ENCODE measurements at regions not wholly inside any gene's neighbourhood (a gene's known extent, or its start where the extent isn't known, plus 50 kb on each side); places are given as distances from the start of the nearest gene placed in this dataset.

DNA sequence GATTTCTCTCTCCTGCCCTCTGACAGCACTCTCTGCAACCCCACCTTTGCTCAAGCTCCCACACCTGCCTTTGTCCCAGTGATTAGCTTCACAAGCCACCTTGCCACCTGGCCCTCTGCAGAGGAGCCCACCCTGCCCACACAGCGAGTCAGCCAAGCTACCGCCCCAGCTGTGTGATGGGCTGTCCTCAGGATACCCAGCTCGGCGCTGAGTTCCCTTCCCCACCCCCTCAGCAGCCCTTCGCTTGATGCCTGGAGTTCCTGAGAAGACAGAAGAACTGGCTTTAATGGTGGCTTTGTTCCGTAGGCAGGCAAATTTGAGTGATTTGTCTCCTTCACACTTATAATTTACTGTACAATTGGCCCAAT lies 266.4 kb downstream of the CBLN1 start:
- Histone ChIP-seq H3K36me3 (no peaks in the 10 kb centered on the region), H3K27me3 (peaks cover 0 to 11% (median 0%) of the 10 kb centered on the region in 3 donors), H3K9me3 (no peaks in the 10 kb centered on the region), H3K27ac (no peak overlapping the region), H3K4me3 (no peak overlapping the region), H3K4me1 (no peaks in the 10 kb centered on the region)
- DNase-seq (no peak), ATAC-seq (no peak)
- in situ Hi-C loops (cut with MboI; ENCODE audit: low sequenced_read_pairs in 4 of 4), result no loop called here
- intact Hi-C loops (cut with DNase I; ENCODE audit: low total_unique reads), result no loop called here
- TF ChIP-seq POLR2A (IDR thresholded peaks at IDR 0.05), result no peak
- TF ChIP-seq, protein P1, sequence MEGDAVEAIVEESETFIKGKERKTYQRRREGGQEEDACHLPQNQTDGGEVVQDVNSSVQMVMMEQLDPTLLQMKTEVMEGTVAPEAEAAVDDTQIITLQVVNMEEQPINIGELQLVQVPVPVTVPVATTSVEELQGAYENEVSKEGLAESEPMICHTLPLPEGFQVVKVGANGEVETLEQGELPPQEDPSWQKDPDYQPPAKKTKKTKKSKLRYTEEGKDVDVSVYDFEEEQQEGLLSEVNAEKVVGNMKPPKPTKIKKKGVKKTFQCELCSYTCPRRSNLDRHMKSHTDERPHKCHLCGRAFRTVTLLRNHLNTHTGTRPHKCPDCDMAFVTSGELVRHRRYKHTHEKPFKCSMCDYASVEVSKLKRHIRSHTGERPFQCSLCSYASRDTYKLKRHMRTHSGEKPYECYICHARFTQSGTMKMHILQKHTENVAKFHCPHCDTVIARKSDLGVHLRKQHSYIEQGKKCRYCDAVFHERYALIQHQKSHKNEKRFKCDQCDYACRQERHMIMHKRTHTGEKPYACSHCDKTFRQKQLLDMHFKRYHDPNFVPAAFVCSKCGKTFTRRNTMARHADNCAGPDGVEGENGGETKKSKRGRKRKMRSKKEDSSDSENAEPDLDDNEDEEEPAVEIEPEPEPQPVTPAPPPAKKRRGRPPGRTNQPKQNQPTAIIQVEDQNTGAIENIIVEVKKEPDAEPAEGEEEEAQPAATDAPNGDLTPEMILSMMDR (IDR thresholded peaks at IDR 0.05 in 4 of 5, conservative IDR thresholded peaks at IDR 0.05 in 1 of 5), result no peak

DNA sequence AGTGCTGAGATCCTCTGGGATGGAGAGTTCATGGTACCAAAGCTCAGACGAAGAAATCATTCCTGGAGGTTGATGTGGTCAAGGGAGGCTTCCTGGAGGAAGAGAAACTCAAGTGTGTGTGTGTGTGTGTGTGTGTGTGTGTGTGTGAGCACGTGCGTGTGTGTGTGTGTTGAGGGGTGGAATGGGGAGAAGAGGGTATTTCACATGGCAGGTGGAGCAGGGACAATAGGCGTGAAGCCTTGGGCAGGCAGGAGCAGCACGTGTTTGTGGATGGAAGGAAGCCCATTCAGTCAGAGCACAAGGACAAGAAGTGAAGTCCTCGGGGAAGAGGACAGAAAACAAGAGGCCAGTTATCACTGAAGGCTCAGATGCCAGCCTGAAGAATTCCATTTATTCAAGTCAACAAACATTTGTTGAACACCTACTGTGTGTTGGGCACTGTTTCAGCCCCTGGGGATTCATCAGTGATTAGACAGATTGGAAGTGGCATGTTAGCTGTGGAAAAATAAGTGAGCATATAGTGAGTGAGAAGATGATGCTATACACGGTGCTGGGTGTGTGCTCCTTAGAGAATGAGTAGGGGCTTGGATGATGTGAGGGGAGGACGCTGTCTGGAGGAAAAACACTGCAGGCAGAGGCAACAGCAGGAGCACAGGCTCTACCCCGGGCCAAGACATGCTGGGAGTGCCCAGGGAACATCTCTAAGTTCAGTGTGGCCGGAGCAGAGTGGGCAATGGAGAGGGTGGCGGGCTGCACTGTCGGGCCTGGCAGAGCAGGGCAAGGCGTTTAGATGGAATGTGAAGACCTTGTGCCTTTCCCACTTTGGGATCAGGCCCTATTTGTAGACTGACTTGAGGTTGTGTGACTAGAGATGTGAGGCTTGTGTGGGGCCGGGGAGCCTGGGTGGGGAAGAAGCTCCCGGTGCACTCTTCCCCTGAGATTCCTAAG lies 267.1 kb downstream of the CBLN1 start:
- in situ Hi-C loops (cut with MboI; ENCODE audit: low sequenced_read_pairs in 4 of 4), result no loop called here
- ATAC-seq (no peak), DNase-seq (no peak)
- no peaks in the 10 kb centered on the region for H3K9me3 ChIP-seq
- intact Hi-C loops (cut with DNase I; ENCODE audit: low total_unique reads), result no loop called here
- no peak overlapping the region for H3K27ac ChIP-seq
- H3K4me3 ChIP-seq, result no peak overlapping the region
- peaks cover 0 to 10% (median 0%) of the 10 kb centered on the region in 3 donors for H3K27me3 ChIP-seq
- no peaks in the 10 kb centered on the region for H3K4me1 ChIP-seq
- no peaks in the 10 kb centered on the region for H3K36me3 ChIP-seq
- TF ChIP-seq, protein P1 (IDR thresholded peaks at IDR 0.05 in 4 of 5, conservative IDR thresholded peaks at IDR 0.05 in 1 of 5), result no peak
- TF ChIP-seq POLR2A (IDR thresholded peaks at IDR 0.05), result no peak

DNA sequence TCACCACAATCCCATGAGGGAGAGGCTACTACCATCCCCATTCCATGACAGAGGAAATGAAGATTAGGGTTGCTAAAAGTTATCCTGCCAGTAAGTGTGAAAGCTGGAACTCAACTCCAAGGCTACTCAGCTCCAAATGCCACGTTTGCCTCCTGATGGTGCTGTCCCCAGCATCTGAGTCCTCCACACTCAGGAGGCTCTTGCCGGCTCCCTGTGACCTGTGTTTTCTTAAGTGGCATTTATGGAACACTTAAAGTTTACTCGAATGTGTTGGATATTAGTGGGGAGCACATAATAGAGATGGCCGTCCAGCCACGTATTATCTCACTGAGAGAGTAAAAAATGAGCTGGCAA lies 267.9 kb downstream of the CBLN1 start:
- in situ Hi-C loops (cut with MboI; ENCODE audit: low sequenced_read_pairs in 4 of 4), result no loop called here
- H3K27me3 ChIP-seq, result peaks cover 0 to 9% (median 0%) of the 10 kb centered on the region in 3 donors
- H3K4me3 ChIP-seq, result no peak overlapping the region
- no peaks in the 10 kb centered on the region for H3K36me3 ChIP-seq
- TF ChIP-seq POLR2A (IDR thresholded peaks at IDR 0.05), result no peak
- TF ChIP-seq, protein P1 (IDR thresholded peaks at IDR 0.05 in 4 of 5, conservative IDR thresholded peaks at IDR 0.05 in 1 of 5), result no peak
- ATAC-seq (no peak), DNase-seq (no peak)
- H3K4me1 ChIP-seq, result no peaks in the 10 kb centered on the region
- intact Hi-C loops (cut with DNase I; ENCODE audit: low total_unique reads), result no loop called here
- no peaks in the 10 kb centered on the region for H3K9me3 ChIP-seq
- H3K27ac ChIP-seq, result no peak overlapping the region

DNA sequence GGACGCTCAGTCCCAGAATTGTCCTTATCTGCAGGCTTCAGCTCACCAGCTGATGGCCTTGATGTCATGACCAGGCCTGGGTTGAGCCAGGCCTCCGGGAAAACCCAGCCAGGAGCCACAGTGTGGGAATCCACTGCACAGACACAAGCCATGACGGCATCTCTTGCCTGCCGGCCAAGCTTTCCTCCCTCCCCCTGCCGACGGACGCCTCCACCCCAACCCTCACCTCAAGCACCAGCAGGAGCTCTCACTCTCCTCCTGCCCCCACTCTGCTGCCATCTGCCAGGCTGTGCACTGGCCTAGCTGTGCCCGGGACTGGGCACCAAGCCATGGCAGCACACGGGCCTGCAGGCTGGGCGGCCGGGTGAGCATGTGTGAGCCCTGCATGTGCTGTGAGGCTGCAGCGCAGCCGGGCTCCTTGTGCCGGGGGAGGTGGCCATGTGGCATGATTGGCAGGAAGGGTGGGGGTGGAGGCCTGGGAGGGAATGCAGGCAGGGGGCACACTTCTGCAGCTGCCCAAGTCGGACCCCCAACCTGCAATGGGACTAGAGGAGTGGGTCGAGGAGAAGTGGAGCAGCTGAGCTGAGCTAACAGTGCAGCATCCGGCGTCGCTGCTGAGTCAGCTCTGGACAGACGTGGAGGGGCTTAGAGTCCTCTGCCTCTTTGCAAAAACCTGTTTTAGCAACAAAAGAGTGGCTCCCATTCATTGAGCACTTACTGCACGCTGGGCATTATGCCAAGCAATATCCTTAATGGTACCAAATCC lies 268.5 kb downstream of the CBLN1 start:
- intact Hi-C loops (cut with DNase I; ENCODE audit: low total_unique reads) (no loop called here), in situ Hi-C loops (cut with MboI; ENCODE audit: low sequenced_read_pairs in 4 of 4) (no loop called here)
- H3K9me3 ChIP-seq, result no peaks in the 10 kb centered on the region
- H3K27me3 ChIP-seq, result peaks cover 0 to 4% (median 0%) of the 10 kb centered on the region in 3 donors
- H3K4me3 ChIP-seq, result no peak overlapping the region
- H3K4me1 ChIP-seq, result no peaks in the 10 kb centered on the region
- DNase-seq, result no peak
- TF ChIP-seq, protein P1 (IDR thresholded peaks at IDR 0.05 in 4 of 5, conservative IDR thresholded peaks at IDR 0.05 in 1 of 5), result no peak
- no peak for TF ChIP-seq POLR2A (IDR thresholded peaks at IDR 0.05)
- no peak for ATAC-seq
- no peak overlapping the region for H3K27ac ChIP-seq
- no peaks in the 10 kb centered on the region for H3K36me3 ChIP-seq

All from gastrocnemius medialis (tissue), 4 donors.